Gastrocnemius medialis (tissue), 4 donors: ENCODE measurements at regions not wholly inside any gene's neighbourhood (a gene's known extent, or its start where the extent isn't known, plus 50 kb on each side); places are given as distances from the start of the nearest gene placed in this dataset.

Source experiments
- ATAC-seq, 2 donors: fragments of 150-250 bp; one replicate each; pipeline ENCODE4 v1.9.1; 2016
- DNase-seq, 2 donors: peaks; one replicate each; pipeline ENCODE4 v3.0.0-alpha.2; 2019
- H3K27ac ChIP-seq, 4 donors: fragments of 200-600 bp; sonication (generic); 1 replicate in 1 of 4; 2 replicates in 3 of 4; pipeline ENCODE4 v1.5.1; 2016 to 2018; ENCODE audit warnings: mild to moderate bottlenecking in 2 of 4, moderate library complexity in 1 of 4
- H3K27me3 ChIP-seq, 3 donors: fragments of 200-600 bp; sonication (generic) in 2 of 3; 1 replicate in 1 of 3; 2 replicates in 2 of 3; pipeline versions ENCODE4 v1.5.1 to v1.6.0; 2016 to 2019; ENCODE audit warnings: mild to moderate bottlenecking in 1 of 3, moderate library complexity in 1 of 3
- H3K36me3 ChIP-seq, 2 donors: fragments of 200-600 bp; sonication (generic) in 1 of 2; one replicate each; pipeline ENCODE4 v1.5.1; 2017 to 2018
- H3K4me1 ChIP-seq, 2 donors: fragments of 200-600 bp; sonication (generic) in 1 of 2; one replicate each; pipeline ENCODE4 v1.5.1; 2016 to 2017; ENCODE audit warnings: mild to moderate bottlenecking in 2 of 2
- H3K4me3 ChIP-seq, 4 donors: fragments of 200-600 bp; sonication (generic) in 3 of 4; 1 replicate in 1 of 4; 2 replicates in 3 of 4; pipeline ENCODE4 v1.5.1; 2016 to 2019; ENCODE audit warnings: mild to moderate bottlenecking in 2 of 4
- H3K9me3 ChIP-seq, 3 donors: fragments of 200-600 bp; sonication (generic) in 2 of 3; 1 replicate in 1 of 3; 2 replicates in 2 of 3; pipeline ENCODE4 v1.5.1; 2016 to 2019
- CTCF ChIP-seq, 5 experiments: fragments of 450-650 bp in 3 of 5; fragments of 200-600 bp in 2 of 5; sonication (generic) in 2 of 5; IDR thresholded peaks in 4 of 5; conservative IDR thresholded peaks in 1 of 5; 1 replicate in 4 of 5; 2 replicates in 1 of 5; pipeline ENCODE4 v1.5.1; 2016 to 2019; ENCODE audit warnings: antibody characterized with exemption in 5 of 5, mild to moderate bottlenecking in 3 of 5, moderate library complexity in 3 of 5
- POLR2A ChIP-seq, 2 donors: fragments of 450-650 bp; IDR thresholded peaks; one replicate each; pipeline ENCODE4 v1.6.1; 2017; ENCODE audit warnings: antibody characterized with exemption in 2 of 2, mild to moderate bottlenecking in 2 of 2, moderate library complexity in 2 of 2
- in situ Hi-C, 4 donors: fragments of 200-750 bp; cut with MboI; loops; one replicate each; pipeline versions ENCODE4 v1.15.0 to v1.8.0; 2017; ENCODE audit warnings: low sequenced_read_pairs in 4 of 4
- intact Hi-C: fragments of 100-400 bp; cut with DNase I; formaldehyde crosslinking; loops from one replicate; pipeline ENCODE4 v1.15.1; 2023; ENCODE audit warnings: low total_unique reads

- TF ChIP-seq POLR2A (IDR thresholded peaks at IDR 0.05) (no peak), CTCF (IDR thresholded peaks at IDR 0.05 in 4 of 5, conservative IDR thresholded peaks at IDR 0.05 in 1 of 5) (no peak)
- Histone ChIP-seq H3K9me3 (no peaks in the 10 kb centered on the region), H3K4me1 (no peaks in the 10 kb centered on the region), H3K36me3 (no peaks in the 10 kb centered on the region), H3K27ac (no peak overlapping the region), H3K27me3 (peaks cover 0 to under 1% (median 0%) of the 10 kb centered on the region in 3 donors), H3K4me3 (no peak overlapping the region)
- in situ Hi-C loops (no loop called here), intact Hi-C loops (no loop called here)
- ATAC-seq (no peak), DNase-seq (no peak)
These were observed 203.1 kb downstream of the BRD1 start for GRCh38 chr22:49624421-49625177.

- Histone ChIP-seq H3K27me3 (no peaks in the 10 kb centered on the region), H3K9me3 (no peaks in the 10 kb centered on the region), H3K4me3 (no peak overlapping the region), H3K27ac (no peak overlapping the region), H3K4me1 (no peaks in the 10 kb centered on the region), H3K36me3 (no peaks in the 10 kb centered on the region)
- in situ Hi-C loops (no loop called here), intact Hi-C loops (no loop called here)
- no peak for TF ChIP-seq POLR2A (IDR thresholded peaks at IDR 0.05)
- ATAC-seq (no peak), DNase-seq (no peak)
These were observed 204.0 kb downstream of the BRD1 start for GRCh38 chr22:49623715-49624114.

- DNase-seq: no peak
- Histone ChIP-seq H3K27ac (no peak overlapping the region), H3K4me3 (no peak overlapping the region), H3K36me3 (no peaks in the 10 kb centered on the region), H3K9me3 (no peaks in the 10 kb centered on the region), H3K27me3 (peaks cover 0 to under 1% (median 0%) of the 10 kb centered on the region in 3 donors), H3K4me1 (no peaks in the 10 kb centered on the region)
- intact Hi-C loops: no loop called here
- ATAC-seq: no peak
- in situ Hi-C loops: no loop called here
- no peak for TF ChIP-seq CTCF (IDR thresholded peaks at IDR 0.05 in 4 of 5, conservative IDR thresholded peaks at IDR 0.05 in 1 of 5)
- TF ChIP-seq POLR2A (IDR thresholded peaks at IDR 0.05): no peak
These were observed 204.5 kb downstream of the BRD1 start for GRCh38 chr22:49623176-49623575.

- peaks cover 0 to 3% (median 0%) of the 10 kb centered on the region in 3 donors for H3K27me3 ChIP-seq
- TF ChIP-seq POLR2A (IDR thresholded peaks at IDR 0.05) (no peak), CTCF (IDR thresholded peaks at IDR 0.05 in 4 of 5, conservative IDR thresholded peaks at IDR 0.05 in 1 of 5) (no peak)
- H3K9me3 ChIP-seq: no peaks in the 10 kb centered on the region
- H3K4me3 ChIP-seq: no peak overlapping the region
- H3K27ac ChIP-seq: no peak overlapping the region
- ATAC-seq (no peak), DNase-seq (no peak)
- in situ Hi-C loops: no loop called here
- intact Hi-C loops: no loop called here
- H3K36me3 ChIP-seq: no peaks in the 10 kb centered on the region
- no peaks in the 10 kb centered on the region for H3K4me1 ChIP-seq
These were observed 205.2 kb downstream of the BRD1 start for GRCh38 chr22:49622241-49623105.

GRCh38 chr22:49621601-49622210 is 206.0 kb downstream of the BRD1 start:
- Histone ChIP-seq H3K27ac (no peak overlapping the region), H3K4me1 (no peaks in the 10 kb centered on the region), H3K4me3 (no peak overlapping the region), H3K9me3 (no peaks in the 10 kb centered on the region), H3K36me3 (no peaks in the 10 kb centered on the region), H3K27me3 (peaks cover 0 to 3% (median 0%) of the 10 kb centered on the region in 3 donors)
- ATAC-seq (no peak), DNase-seq (no peak)
- in situ Hi-C loops (no loop called here), intact Hi-C loops (no loop called here)
- TF ChIP-seq CTCF (IDR thresholded peaks at IDR 0.05 in 4 of 5, conservative IDR thresholded peaks at IDR 0.05 in 1 of 5) (no peak), POLR2A (IDR thresholded peaks at IDR 0.05) (no peak)
